ENCODE measurements at regions not wholly inside any gene's neighbourhood (a gene's known extent, or its start where the extent isn't known, plus 50 kb on each side); places are given as distances from the start of the nearest gene placed in this dataset.

DNA sequence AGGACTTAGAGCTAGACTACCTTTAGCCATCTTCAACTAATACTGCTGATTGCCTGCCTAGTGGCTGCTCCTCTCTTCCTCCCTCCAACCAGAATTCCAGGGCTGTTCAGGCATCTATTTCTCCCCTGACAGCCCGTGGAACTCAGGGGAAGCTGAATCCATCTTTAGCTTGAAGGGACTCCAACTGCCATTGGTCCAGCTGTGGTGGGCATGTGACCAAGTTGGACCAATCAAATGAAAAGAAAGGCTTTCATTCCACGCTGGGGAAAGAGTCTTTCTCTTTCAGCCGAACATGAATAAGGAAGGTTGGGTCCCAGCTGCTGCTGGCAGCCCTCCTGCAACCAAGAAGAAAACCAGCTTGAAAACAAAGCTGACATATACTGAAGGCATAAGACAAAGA is 168.5 kb upstream of the OBI1 start (continued):
- TF ChIP-seq RBBP5 (IDR thresholded peaks at IDR 0.05; ENCODE audit: borderline replicate concordance, low read depth, low read length), result no peak

GRCh38 chr13:78826936-78827335 is 168.0 kb upstream of the OBI1 start:
- Histone ChIP-seq H3K27ac (ENCODE audit: low read depth, low read length) (no peak overlapping the region), H2BK120ac (replicated peaks; ENCODE audit: low read depth, low read length) (no peak overlapping the region), H3K23me2 (ENCODE audit: low read depth, low read length) (no peaks in the 10 kb centered on the region), H2BK15ac (ENCODE audit: low read length) (no peak overlapping the region), H2AFZ (ENCODE audit: low read length) (0 out of 2 replicates have a peak overlapping the region, but pooled peaks have one; percentile 25), H3K4me3 (ENCODE audit: extremely low read depth in 1 of 4, insufficient read depth in 2 of 4, low read depth in 3 of 4, low read length in 4 of 4) (no peak overlapping the region), H2AK5ac (ENCODE audit: low read depth, low read length) (no peak overlapping the region), H4K20me1 (replicated peaks in 1 of 2; ENCODE audit: control insufficient read depth in 1 of 2, insufficient read depth in 2 of 2, low read length in 2 of 2) (no peaks in the 10 kb centered on the region), H4K5ac (ENCODE audit: insufficient read length, low read depth, low read length) (no peak overlapping the region), H3K23ac (ENCODE audit: insufficient read length) (no peak overlapping the region), H2BK20ac (ENCODE audit: low read length) (no peak overlapping the region), H3K4ac (replicated peaks; ENCODE audit: insufficient read length, low read depth, low read length) (no peak overlapping the region), H3K79me1 (ENCODE audit: low read depth, low read length) (no peaks in the 10 kb centered on the region), H3K36me3 (ENCODE audit: control insufficient read depth in 2 of 4, insufficient read depth in 4 of 4, low read length in 3 of 4) (no peaks in the 10 kb centered on the region), H3K56ac (replicated peaks; ENCODE audit: insufficient read length, low read depth, low read length) (no peak overlapping the region), H3K18ac (ENCODE audit: extremely low read depth, low read length) (no peak overlapping the region), H4K91ac (replicated peaks; ENCODE audit: insufficient read length, low read length) (no peak overlapping the region), H3K9ac (replicated peaks in 1 of 4; ENCODE audit: extremely low read depth in 1 of 4, low read depth in 3 of 4, low read length in 3 of 4) (no peak overlapping the region), H2BK5ac (ENCODE audit: low read depth, low read length) (no peak overlapping the region), H3K4me2 (ENCODE audit: insufficient read depth in 1 of 2, low read depth in 2 of 2, low read length in 2 of 2) (no peak overlapping the region), H3K4me1 (replicated peaks in 1 of 4; ENCODE audit: control insufficient read depth in 3 of 4, insufficient read depth in 4 of 4, low read length in 3 of 4) (no peaks in the 10 kb centered on the region), H2BK12ac (ENCODE audit: low read depth, low read length) (no peak overlapping the region), H3K79me2 (ENCODE audit: control insufficient read depth in 1 of 2, insufficient read depth in 2 of 2, low read length in 2 of 2) (no peaks in the 10 kb centered on the region), H4K8ac (ENCODE audit: extremely low read depth, insufficient read depth, low read length) (no peak overlapping the region), H3K9me3 (ENCODE audit: insufficient read depth in 2 of 2, low read depth in 1 of 2, low read length in 1 of 2) (no peaks in the 10 kb centered on the region), H3K14ac (ENCODE audit: insufficient read length) (no peak overlapping the region), H3K27me3 (replicated peaks in 1 of 4; ENCODE audit: control insufficient read depth in 3 of 4, extremely low read depth in 1 of 4, insufficient read depth in 3 of 4, low read length in 3 of 4) (no peaks in the 10 kb centered on the region)
- CTCF ChIA-PET (ENCODE audit: partially characterized antibody), result no interaction called here
- FAIRE-seq (no peak), DNase-seq (ENCODE audit: low read depth in 1 of 2, low spot score in 2 of 2) (no peak)
- 87% methylated on average over 2 of the region's 2 CpGs; no CpG with 5 or more reads in 1 of the 2 experiments for WGBS, 2 experiments (ENCODE audit: extremely low coverage in 1 of 2, insufficient coverage in 1 of 2, insufficient read length in 1 of 2, insufficient replicate concordance in 2 of 2, low coverage in 1 of 2, low lambda C conversion rate in 2 of 2, missing lambda C conversion rate in 1 of 2)
- TF ChIP-seq SAP30 (IDR thresholded peaks at IDR 0.05; ENCODE audit: insufficient read depth, insufficient replicate concordance, low read length), result no peak
- POLR2A ChIA-PET (ENCODE audit: partially characterized antibody), result no interaction called here

Measured in H1 (cell line).